ENCODE measurements at regions not wholly inside any gene's neighbourhood (a gene's known extent, or its start where the extent isn't known, plus 50 kb on each side); places are given as distances from the start of the nearest gene placed in this dataset.
A peak's percentile ranks its signal among the peaks of the same experiment; 100 is the strongest.

DNA sequence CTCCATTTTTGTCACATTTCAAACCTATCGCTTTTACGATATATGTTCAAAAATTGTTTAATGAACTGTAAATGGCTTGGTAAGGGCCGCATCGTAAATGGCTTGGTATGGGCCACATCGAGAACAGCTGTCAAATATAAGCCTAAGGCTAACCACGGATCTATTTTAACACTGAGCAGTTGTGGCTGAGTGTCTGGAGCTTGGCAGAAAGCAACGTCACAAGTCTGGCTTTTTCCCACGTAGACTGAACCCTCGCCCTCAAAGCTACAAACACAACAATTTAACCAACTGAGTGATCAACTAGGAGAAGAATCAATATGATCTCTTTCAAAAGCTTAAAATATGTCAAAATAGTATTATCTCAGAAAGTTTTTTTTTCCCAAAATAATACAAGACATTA lies 71.4 kb upstream of the PRSS16 start:
- no peak overlapping the region for H3K4me3 ChIP-seq (ENCODE audit: low read depth, low read length)
- peak overlapping the region in 1 of 3 donors; percentile 95 for H3K27ac Mint-ChIP-seq
- no peaks in the 10 kb centered on the region for H3K27me3 ChIP-seq (ENCODE audit: control insufficient read depth, insufficient read depth, low read length)
- DNase-seq (no peak), ATAC-seq (ENCODE audit: low read depth in 2 of 2) (no peak)
- H3K36me3 Mint-ChIP-seq: no peaks in the 10 kb centered on the region
- peaks cover 0 to 5% (median 0%) of the 10 kb centered on the region in 7 donors for H3K9me3 Mint-ChIP-seq
- H3K4me1 Mint-ChIP-seq: peaks cover 2 to 30% (median 12%) of the 10 kb centered on the region in 4 donors
- peaks cover 19% of the 10 kb centered on the region for H3K4me1 ChIP-seq (ENCODE audit: control insufficient read depth, insufficient read depth, low read length, poor library complexity, severe bottlenecking)
- H3K36me3 ChIP-seq (ENCODE audit: control insufficient read depth, insufficient read depth, low read length): no peaks in the 10 kb centered on the region
- H3K27ac ChIP-seq (ENCODE audit: insufficient read depth, low read length, poor library complexity, severe bottlenecking): no peak overlapping the region
- peak overlapping the region; percentile 97 to 99 (median 98) for H3K4me3 Mint-ChIP-seq
- no peaks in the 10 kb centered on the region for H3K9me3 ChIP-seq (ENCODE audit: control insufficient read depth in 2 of 2, low read length in 2 of 2)
- peaks cover 44% of the 10 kb centered on the region for H3K27me3 Mint-ChIP-seq

GRCh38 chr6:27176523-27177484 lies 70.7 kb upstream of the PRSS16 start:
- Histone ChIP-seq H3K36me3 (ENCODE audit: control insufficient read depth, insufficient read depth, low read length) (no peaks in the 10 kb centered on the region), H3K27ac (ENCODE audit: insufficient read depth, low read length, poor library complexity, severe bottlenecking) (peak overlapping the region; percentile 33), H3K4me1 (ENCODE audit: control insufficient read depth, insufficient read depth, low read length, poor library complexity, severe bottlenecking) (peaks cover 19% of the 10 kb centered on the region), H3K4me3 (ENCODE audit: low read depth, low read length) (peak overlapping the region; percentile 97), H3K27me3 (ENCODE audit: control insufficient read depth, insufficient read depth, low read length) (no peaks in the 10 kb centered on the region), H3K9me3 (ENCODE audit: control insufficient read depth in 2 of 2, low read length in 2 of 2) (no peaks in the 10 kb centered on the region)
- peaks cover 44% of the 10 kb centered on the region for H3K27me3 Mint-ChIP-seq
- H3K4me3 Mint-ChIP-seq: peak overlapping the region; percentile 97 to 99 (median 98)
- peaks cover 2 to 30% (median 12%) of the 10 kb centered on the region in 4 donors for H3K4me1 Mint-ChIP-seq
- ATAC-seq (ENCODE audit: low read depth in 2 of 2): peak; percentile 44 to 50
- no peaks in the 10 kb centered on the region for H3K36me3 Mint-ChIP-seq
- peak; percentile 57 to 82 (median 72) for DNase-seq
- peak overlapping the region; percentile 92 to 99 (median 95) for H3K27ac Mint-ChIP-seq
- H3K9me3 Mint-ChIP-seq: peaks cover 0 to 5% (median 0%) of the 10 kb centered on the region in 7 donors

GRCh38 chr6:27177485-27178406 lies 69.8 kb upstream of the PRSS16 start:
- Histone ChIP-seq H3K27ac (ENCODE audit: insufficient read depth, low read length, poor library complexity, severe bottlenecking) (peak overlapping the region; percentile 33), H3K4me3 (ENCODE audit: low read depth, low read length) (peak overlapping the region; percentile 97), H3K27me3 (ENCODE audit: control insufficient read depth, insufficient read depth, low read length) (no peaks in the 10 kb centered on the region), H3K9me3 (ENCODE audit: control insufficient read depth in 2 of 2, low read length in 2 of 2) (no peaks in the 10 kb centered on the region), H3K36me3 (ENCODE audit: control insufficient read depth, insufficient read depth, low read length) (no peaks in the 10 kb centered on the region), H3K4me1 (ENCODE audit: control insufficient read depth, insufficient read depth, low read length, poor library complexity, severe bottlenecking) (peaks cover 19% of the 10 kb centered on the region)
- peak; percentile 76 to 84 for ATAC-seq (ENCODE audit: low read depth in 2 of 2)
- peak; percentile 49 to 87 (median 68) for DNase-seq
- peak overlapping the region; percentile 92 to 99 (median 95) for H3K27ac Mint-ChIP-seq
- H3K4me3 Mint-ChIP-seq: peak overlapping the region; percentile 97 to 99 (median 98)
- H3K9me3 Mint-ChIP-seq: peaks cover 0 to 5% (median 0%) of the 10 kb centered on the region in 7 donors
- peaks cover 44% of the 10 kb centered on the region for H3K27me3 Mint-ChIP-seq
- H3K36me3 Mint-ChIP-seq: no peaks in the 10 kb centered on the region
- peaks cover 2 to 30% (median 12%) of the 10 kb centered on the region in 4 donors for H3K4me1 Mint-ChIP-seq

GRCh38 chr6:27178407-27178730 lies 69.1 kb upstream of the PRSS16 start:
- Mint-ChIP-seq H3K36me3 (no peaks in the 10 kb centered on the region), H3K27me3 (peaks cover 44% of the 10 kb centered on the region), H3K9me3 (peaks cover 0 to 5% (median 0%) of the 10 kb centered on the region in 7 donors), H3K4me3 (peak overlapping the region; percentile 97 to 99 (median 98)), H3K27ac (peak overlapping the region in 2 of 3 donors; percentile 92 to 95), H3K4me1 (peaks cover 2 to 30% (median 12%) of the 10 kb centered on the region in 4 donors)
- DNase-seq (no peak), ATAC-seq (ENCODE audit: low read depth in 2 of 2) (no peak)
- H3K9me3 ChIP-seq (ENCODE audit: control insufficient read depth in 2 of 2, low read length in 2 of 2): no peaks in the 10 kb centered on the region
- H3K27me3 ChIP-seq (ENCODE audit: control insufficient read depth, insufficient read depth, low read length): no peaks in the 10 kb centered on the region
- peak overlapping the region; percentile 97 for H3K4me3 ChIP-seq (ENCODE audit: low read depth, low read length)
- H3K4me1 ChIP-seq (ENCODE audit: control insufficient read depth, insufficient read depth, low read length, poor library complexity, severe bottlenecking): peaks cover 19% of the 10 kb centered on the region
- H3K36me3 ChIP-seq (ENCODE audit: control insufficient read depth, insufficient read depth, low read length): no peaks in the 10 kb centered on the region
- H3K27ac ChIP-seq (ENCODE audit: insufficient read depth, low read length, poor library complexity, severe bottlenecking): no peak overlapping the region

DNA sequence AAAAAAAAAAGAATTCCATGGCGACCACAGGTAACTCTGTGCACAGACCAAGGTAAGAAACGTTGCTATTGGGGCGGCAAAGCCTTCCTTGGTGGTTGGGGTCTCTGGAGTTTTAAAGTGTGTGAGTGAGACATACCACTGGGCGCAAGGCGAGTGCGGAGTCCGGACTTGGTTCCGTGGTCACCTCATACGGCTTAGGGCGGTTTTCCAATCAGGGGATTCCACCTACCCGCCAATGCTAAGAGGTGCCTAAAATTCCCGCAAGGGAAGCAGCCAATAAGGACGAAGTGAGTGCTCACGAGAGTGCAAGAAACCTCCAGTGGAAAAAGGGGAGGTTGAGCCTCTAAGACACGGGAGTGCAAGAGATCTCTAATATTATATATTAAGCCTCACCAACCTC lies 68.6 kb upstream of the PRSS16 start:
- DNase-seq (no peak), ATAC-seq (ENCODE audit: low read depth in 2 of 2) (no peak)
- Histone ChIP-seq H3K27ac (ENCODE audit: insufficient read depth, low read length, poor library complexity, severe bottlenecking) (no peak overlapping the region), H3K9me3 (ENCODE audit: control insufficient read depth in 2 of 2, low read length in 2 of 2) (no peaks in the 10 kb centered on the region), H3K27me3 (ENCODE audit: control insufficient read depth, insufficient read depth, low read length) (no peaks in the 10 kb centered on the region), H3K36me3 (ENCODE audit: control insufficient read depth, insufficient read depth, low read length) (no peaks in the 10 kb centered on the region), H3K4me1 (ENCODE audit: control insufficient read depth, insufficient read depth, low read length, poor library complexity, severe bottlenecking) (peaks cover 19% of the 10 kb centered on the region), H3K4me3 (ENCODE audit: low read depth, low read length) (peak overlapping the region; percentile 31)
- peaks cover 0 to 5% (median 0%) of the 10 kb centered on the region in 7 donors for H3K9me3 Mint-ChIP-seq
- no peaks in the 10 kb centered on the region for H3K36me3 Mint-ChIP-seq
- H3K27ac Mint-ChIP-seq: peak overlapping the region in 1 of 3 donors; percentile 65
- H3K27me3 Mint-ChIP-seq: peaks cover 44% of the 10 kb centered on the region
- peaks cover 2 to 30% (median 12%) of the 10 kb centered on the region in 4 donors for H3K4me1 Mint-ChIP-seq
- H3K4me3 Mint-ChIP-seq: peak overlapping the region; percentile 79 to 99 (median 98)

DNA sequence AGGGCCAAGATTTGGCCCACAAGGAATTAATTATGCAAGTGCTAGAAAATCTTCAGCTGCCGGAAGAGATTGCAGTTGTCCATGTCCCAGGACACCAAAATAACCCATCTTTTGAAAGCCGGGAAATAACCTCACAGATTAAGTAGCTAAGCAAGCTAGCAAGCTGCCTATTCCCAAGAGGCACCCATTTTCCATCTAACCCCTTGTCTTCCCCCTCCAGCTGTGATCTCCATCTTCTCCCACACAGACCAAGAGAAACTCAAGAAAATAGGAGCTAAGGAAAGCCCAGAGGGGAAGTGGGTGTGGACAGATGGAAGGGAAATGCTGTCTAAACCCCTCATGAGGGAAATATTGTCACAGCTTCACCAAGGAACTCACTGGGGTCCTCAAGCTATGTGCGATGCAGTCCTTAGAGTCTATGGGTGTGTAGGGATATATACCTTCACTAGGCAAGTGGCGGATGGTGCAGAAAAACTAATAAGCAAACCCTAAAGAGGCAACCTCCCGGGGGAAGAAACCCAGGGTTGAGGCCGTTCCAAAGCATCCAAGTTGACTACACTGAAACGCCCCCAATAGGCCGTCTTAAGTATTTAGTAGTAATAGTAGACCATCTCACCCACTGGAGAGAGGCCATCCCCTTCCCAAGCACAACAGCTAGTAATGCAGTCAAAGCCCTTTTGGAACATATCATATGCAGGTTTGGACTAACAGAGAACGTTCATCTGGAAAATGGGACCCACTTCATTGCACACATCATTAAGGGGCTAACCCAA lies 64.3 kb upstream of the PRSS16 start:
- Histone ChIP-seq H3K4me3 (ENCODE audit: low read depth, low read length) (no peak overlapping the region), H3K9me3 (ENCODE audit: control insufficient read depth in 2 of 2, low read length in 2 of 2) (no peaks in the 10 kb centered on the region), H3K36me3 (ENCODE audit: control insufficient read depth, insufficient read depth, low read length) (no peaks in the 10 kb centered on the region), H3K27me3 (ENCODE audit: control insufficient read depth, insufficient read depth, low read length) (no peaks in the 10 kb centered on the region), H3K27ac (ENCODE audit: insufficient read depth, low read length, poor library complexity, severe bottlenecking) (no peak overlapping the region), H3K4me1 (ENCODE audit: control insufficient read depth, insufficient read depth, low read length, poor library complexity, severe bottlenecking) (peaks cover 10% of the 10 kb centered on the region)
- H3K27me3 Mint-ChIP-seq: peaks cover 18% of the 10 kb centered on the region
- no peak overlapping the region for H3K27ac Mint-ChIP-seq
- no peak for DNase-seq
- no peak overlapping the region for H3K4me3 Mint-ChIP-seq
- no peaks in the 10 kb centered on the region for H3K36me3 Mint-ChIP-seq
- H3K4me1 Mint-ChIP-seq: peaks cover 3 to 14% (median 7%) of the 10 kb centered on the region in 4 donors
- no peak for ATAC-seq (ENCODE audit: low read depth in 2 of 2)
- H3K9me3 Mint-ChIP-seq: no peaks in the 10 kb centered on the region

All from CD4-positive, CD25-positive, alpha-beta regulatory T cell (primary cell).